Activated CD4-positive, alpha-beta T cell treated with anti-CD3 and anti-CD28 coated beads, Interleukin-2, Interleukin-4, amounts not matched to agents 100 ng/mL and 50 ng/mL, durations not matched to agents 16 hours and 8 hours (primary cell): ENCODE measurements at regions not wholly inside any gene's neighbourhood (a gene's known extent, or its start where the extent isn't known, plus 50 kb on each side); places are given as distances from the start of the nearest gene placed in this dataset.
A peak's percentile ranks its signal among the peaks of the same experiment; 100 is the strongest.

ENCODE experiments used
- DNase-seq: peaks from one replicate; pipeline ENCODE4 v3.0.0-alpha.2; 2020; ENCODE audit warnings: low spot score

DNA sequence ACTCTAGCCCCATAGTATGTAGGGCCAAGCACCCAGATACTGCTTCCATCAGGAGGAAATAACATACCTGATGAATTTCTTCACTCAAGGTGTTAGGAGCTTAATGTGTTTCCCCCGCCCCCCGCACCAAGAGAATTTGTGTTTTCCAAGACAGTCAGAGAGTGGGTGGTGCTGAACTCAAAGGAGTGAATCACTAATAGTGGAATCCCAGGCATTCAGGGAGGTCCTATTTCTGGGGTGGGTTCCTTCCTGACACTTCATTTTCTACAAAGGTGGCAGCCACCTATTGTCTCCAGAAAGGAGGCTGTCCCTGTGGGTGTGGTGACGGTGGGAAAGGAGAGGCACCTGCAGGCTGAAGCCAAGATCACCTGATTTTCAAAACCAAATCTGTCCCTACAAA is 50.8 kb upstream of the ELF5 start:
- DNase-seq = no peak

DNA sequence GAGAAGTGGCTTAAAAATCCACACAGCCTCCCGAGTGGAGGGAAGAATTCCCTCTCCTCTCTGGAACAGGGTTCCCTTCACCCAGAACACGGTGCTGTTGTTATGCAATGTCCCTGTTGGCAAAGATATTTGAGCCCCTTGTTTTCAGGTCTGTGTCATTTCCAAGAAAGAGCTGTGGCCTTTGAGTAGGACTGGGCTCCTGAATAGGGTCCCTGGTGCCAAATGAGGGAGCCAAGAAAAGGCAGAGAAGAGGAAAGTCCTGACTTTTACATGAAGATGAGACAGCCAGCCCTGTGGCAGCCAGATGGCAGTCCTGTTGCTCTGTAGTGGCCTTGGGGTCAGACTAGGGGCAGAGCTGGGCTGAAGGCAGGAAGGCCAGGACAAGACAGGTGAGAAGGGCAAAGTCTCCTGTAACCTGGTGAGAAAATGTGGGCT is 51.2 kb upstream of the ELF5 start:
- no peak for DNase-seq

DNA sequence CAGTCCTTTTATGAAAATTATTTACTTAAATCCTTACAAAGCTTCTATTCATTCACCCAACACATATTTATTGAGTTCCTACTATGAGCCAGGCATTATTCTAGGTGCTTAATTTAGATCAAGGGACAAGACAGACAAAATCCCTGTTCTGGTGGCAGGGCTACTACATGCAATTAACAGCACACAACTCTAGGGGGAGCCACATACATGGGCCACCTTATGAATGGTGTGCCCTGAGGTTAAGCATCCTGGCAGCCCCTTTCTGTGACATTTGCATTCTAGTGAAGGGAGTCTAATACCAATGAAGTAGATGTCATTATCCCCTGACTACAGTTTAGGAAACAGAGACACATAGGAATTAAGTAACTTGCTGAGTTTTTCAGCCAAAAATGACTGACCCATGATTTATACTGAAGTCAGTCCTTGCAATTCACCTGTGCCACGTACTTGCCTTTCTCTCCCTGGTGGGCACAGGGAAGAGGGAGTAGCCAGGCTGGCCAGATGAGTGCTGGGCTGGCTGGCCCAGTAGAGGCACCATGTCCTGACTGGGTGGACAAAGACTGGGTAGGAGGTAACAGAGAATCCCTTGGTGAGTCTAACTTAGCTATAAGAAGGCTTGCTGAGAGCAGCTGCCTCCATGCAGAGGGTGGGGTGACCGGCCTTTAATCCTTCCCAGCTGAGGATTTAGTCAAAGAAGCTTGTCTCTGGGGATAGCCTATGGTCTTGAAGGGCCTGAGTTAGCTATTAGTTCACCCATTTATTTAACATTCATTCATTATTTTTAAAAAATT is 52.0 kb upstream of the ELF5 start:
- DNase-seq = peak; percentile 37

DNA sequence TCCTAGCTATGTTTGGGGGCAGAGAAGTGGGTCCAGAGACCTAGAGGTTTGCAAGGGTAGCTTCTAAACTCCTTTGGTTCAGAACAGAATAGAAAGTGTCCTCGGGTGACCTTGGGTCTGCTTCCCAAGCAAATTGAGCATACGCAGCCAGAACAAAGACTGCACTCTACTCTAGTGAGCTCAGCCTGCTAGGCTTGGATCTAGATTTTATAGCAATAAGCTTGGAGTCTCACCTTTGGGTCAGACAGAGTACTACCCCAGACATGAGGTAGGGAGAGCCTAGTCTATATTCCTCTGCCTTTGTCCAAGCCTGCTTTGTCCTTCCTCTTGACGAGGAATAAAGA is 52.6 kb upstream of the ELF5 start:
- DNase-seq = no peak

DNA sequence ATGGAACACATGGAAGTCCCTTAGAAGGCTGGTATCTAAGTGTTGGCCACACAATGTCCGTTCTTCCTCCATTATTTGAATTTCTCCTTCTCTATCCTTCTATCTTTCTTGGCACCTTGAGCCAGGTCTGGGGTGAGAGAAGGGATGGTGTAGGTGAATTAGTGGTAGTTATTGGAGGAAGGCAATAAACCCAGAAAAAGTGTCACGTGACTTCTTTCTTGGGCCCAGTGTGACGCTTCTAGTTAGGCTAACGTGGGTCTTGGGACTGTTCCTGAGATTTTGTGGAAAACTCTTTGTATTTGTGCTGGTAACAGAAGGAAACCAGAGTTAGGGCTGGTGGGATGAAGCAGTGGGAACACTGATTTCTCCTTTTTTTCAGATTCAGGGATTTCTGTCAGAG is 53.1 kb upstream of the ELF5 start:
- DNase-seq = no peak

DNA sequence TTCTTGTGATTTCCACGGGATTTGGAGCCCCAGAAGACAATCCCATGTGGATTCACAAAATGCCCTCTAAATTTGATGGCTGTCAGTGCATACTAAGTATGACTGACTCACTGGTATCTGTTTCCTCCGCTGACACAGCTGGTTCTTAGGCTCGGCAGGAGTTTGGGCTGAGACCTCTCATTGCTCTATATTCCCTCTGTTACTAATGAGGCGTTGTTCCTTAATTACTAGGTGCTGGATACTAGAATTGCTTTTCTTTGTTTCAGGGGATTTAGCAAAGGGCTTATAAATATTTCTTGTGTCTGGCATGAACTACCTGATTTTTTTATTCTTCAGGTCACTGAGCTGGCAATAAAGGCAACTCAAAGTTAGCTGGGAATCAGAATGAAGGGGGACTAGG is 53.2 kb upstream of the EHF start:
- no peak for DNase-seq

DNA sequence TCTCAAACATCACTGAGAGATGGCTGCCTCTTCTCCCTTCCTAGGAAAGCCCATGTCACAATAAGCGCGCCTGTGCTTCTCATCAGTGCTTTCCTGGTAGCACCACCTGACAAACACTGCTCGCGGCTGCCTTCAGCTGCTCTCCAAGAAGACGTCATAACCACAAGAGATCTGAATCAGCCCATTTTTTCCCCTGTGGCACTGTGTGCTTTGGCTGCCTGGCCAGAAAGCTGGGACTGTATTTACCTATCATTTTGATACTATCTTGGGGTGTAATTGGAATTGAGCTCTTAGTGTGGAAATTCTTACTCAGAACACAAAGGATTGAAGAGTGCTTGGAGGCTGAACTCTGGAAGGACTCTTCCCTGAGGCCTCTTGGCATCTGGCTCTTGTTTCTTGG is 50.3 kb upstream of the EHF start:
- peak; percentile 2 for DNase-seq
